Panc1 (cell line): ENCODE measurements at regions not wholly inside any gene's neighbourhood (a gene's known extent, or its start where the extent isn't known, plus 50 kb on each side); places are given as distances from the start of the nearest gene placed in this dataset.

Source experiments
- SIN3A ChIP-seq: IDR thresholded peaks from 2 replicates; pipeline ENCODE4 v1.6.1; 2012; ENCODE audit warnings: low read depth, mild to moderate bottlenecking, low read length, moderate library complexity, borderline replicate concordance; ENCODE audit not compliant: insufficient read depth
- TF ChIP-seq, protein P1 (sequence below): fragments of 450-650 bp; IDR thresholded peaks from 2 replicates; pipeline ENCODE4 v1.5.1; 2017; ENCODE audit warnings: mild to moderate bottlenecking

DNA sequence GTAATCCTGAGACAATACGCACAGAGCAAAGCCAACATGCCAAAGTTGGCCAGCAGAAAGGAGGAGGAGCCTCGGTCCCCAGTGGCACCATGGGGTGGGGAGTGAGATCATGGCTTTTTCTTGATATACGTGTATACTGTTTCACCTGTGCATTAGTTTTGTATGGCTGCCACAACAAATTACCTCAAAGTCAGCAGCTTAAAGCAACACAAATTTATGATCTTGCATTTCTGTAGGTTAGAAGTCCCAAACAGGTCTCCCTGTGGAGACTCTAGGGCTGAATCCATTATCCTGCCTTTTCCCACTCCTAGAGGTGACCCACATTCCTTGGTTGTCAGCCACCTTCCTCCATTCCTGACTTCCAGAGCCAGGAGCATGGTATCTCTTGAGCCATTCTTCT lies 176.9 kb upstream of the NSMCE3 start:
- no peak for TF ChIP-seq SIN3A
- TF ChIP-seq, protein P1, sequence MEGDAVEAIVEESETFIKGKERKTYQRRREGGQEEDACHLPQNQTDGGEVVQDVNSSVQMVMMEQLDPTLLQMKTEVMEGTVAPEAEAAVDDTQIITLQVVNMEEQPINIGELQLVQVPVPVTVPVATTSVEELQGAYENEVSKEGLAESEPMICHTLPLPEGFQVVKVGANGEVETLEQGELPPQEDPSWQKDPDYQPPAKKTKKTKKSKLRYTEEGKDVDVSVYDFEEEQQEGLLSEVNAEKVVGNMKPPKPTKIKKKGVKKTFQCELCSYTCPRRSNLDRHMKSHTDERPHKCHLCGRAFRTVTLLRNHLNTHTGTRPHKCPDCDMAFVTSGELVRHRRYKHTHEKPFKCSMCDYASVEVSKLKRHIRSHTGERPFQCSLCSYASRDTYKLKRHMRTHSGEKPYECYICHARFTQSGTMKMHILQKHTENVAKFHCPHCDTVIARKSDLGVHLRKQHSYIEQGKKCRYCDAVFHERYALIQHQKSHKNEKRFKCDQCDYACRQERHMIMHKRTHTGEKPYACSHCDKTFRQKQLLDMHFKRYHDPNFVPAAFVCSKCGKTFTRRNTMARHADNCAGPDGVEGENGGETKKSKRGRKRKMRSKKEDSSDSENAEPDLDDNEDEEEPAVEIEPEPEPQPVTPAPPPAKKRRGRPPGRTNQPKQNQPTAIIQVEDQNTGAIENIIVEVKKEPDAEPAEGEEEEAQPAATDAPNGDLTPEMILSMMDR: no peak
